ENCODE measurements at regions not wholly inside any gene's neighbourhood (a gene's known extent, or its start where the extent isn't known, plus 50 kb on each side); places are given as distances from the start of the nearest gene placed in this dataset.

- no peak overlapping the region for H3K4me3 ChIP-seq
- no peaks in the 10 kb centered on the region for H3K36me3 ChIP-seq (ENCODE audit: insufficient read depth in 1 of 2, low read depth in 1 of 2)
- no peak overlapping the region for H3K27ac ChIP-seq
- ATAC-seq (no peak), DNase-seq (no peak)
- TF ChIP-seq CTCF (IDR thresholded peaks at IDR 0.05), result no peak
- intact Hi-C loops (cut with DNase I), result no loop called here
- 63 to 71% (median 69%) methylated on average over 5 of the region's 5 CpGs for WGBS, 3 donors
- H3K27me3 ChIP-seq (ENCODE audit: insufficient read depth in 3 of 3, low read length in 2 of 3), result no peaks in the 10 kb centered on the region
- no peaks in the 10 kb centered on the region for H3K4me1 ChIP-seq
- no peaks in the 10 kb centered on the region for H3K9me3 ChIP-seq
Observed at GRCh38 chr11:29518389-29519174, 498.2 kb downstream of the KCNA4 start.

- Histone ChIP-seq H3K4me1 (no peaks in the 10 kb centered on the region), H3K27me3 (ENCODE audit: insufficient read depth in 3 of 3, low read length in 2 of 3) (no peaks in the 10 kb centered on the region), H3K27ac (no peak overlapping the region), H3K9me3 (no peaks in the 10 kb centered on the region), H3K4me3 (no peak overlapping the region), H3K36me3 (ENCODE audit: insufficient read depth in 1 of 2, low read depth in 1 of 2) (no peaks in the 10 kb centered on the region)
- no peak for TF ChIP-seq CTCF (IDR thresholded peaks at IDR 0.05)
- intact Hi-C loops (cut with DNase I), result no loop called here
- DNase-seq (no peak), ATAC-seq (no peak)
Observed at GRCh38 chr11:29511394-29511793, 505.4 kb downstream of the KCNA4 start.

- Histone ChIP-seq H3K4me1 (no peaks in the 10 kb centered on the region), H3K9me3 (no peaks in the 10 kb centered on the region), H3K4me3 (no peak overlapping the region), H3K36me3 (ENCODE audit: insufficient read depth in 1 of 2, low read depth in 1 of 2) (no peaks in the 10 kb centered on the region), H3K27me3 (ENCODE audit: insufficient read depth in 3 of 3, low read length in 2 of 3) (no peaks in the 10 kb centered on the region), H3K27ac (no peak overlapping the region)
- ATAC-seq (no peak), DNase-seq (no peak)
- intact Hi-C loops (cut with DNase I), result no loop called here
- no peak for TF ChIP-seq CTCF (IDR thresholded peaks at IDR 0.05)
Observed at GRCh38 chr11:29507376-29507775, 509.5 kb downstream of the KCNA4 start.

- WGBS, 3 donors, result 71 to 83% (median 81%) methylated on average over 3 of the region's 3 CpGs
- Histone ChIP-seq H3K27me3 (ENCODE audit: insufficient read depth in 3 of 3, low read length in 2 of 3) (no peaks in the 10 kb centered on the region), H3K27ac (no peak overlapping the region), H3K9me3 (no peaks in the 10 kb centered on the region), H3K4me3 (no peak overlapping the region), H3K36me3 (ENCODE audit: insufficient read depth in 1 of 2, low read depth in 1 of 2) (no peaks in the 10 kb centered on the region), H3K4me1 (no peaks in the 10 kb centered on the region)
- no peak for DNase-seq
- no peak for ATAC-seq
- no peak for TF ChIP-seq CTCF (IDR thresholded peaks at IDR 0.05)
- intact Hi-C loops (cut with DNase I), result no loop called here
Observed at GRCh38 chr11:29495676-29496075, 521.2 kb downstream of the KCNA4 start.

- WGBS, 3 donors, result 81 to 89% (median 89%) methylated on average over 1 of the region's 1 CpG
- Histone ChIP-seq H3K27ac (no peak overlapping the region), H3K9me3 (no peaks in the 10 kb centered on the region), H3K36me3 (ENCODE audit: insufficient read depth in 1 of 2, low read depth in 1 of 2) (no peaks in the 10 kb centered on the region), H3K4me1 (no peaks in the 10 kb centered on the region), H3K27me3 (ENCODE audit: insufficient read depth in 3 of 3, low read length in 2 of 3) (no peaks in the 10 kb centered on the region), H3K4me3 (no peak overlapping the region)
- no peak for ATAC-seq
- DNase-seq, result no peak
- no peak for TF ChIP-seq CTCF (IDR thresholded peaks at IDR 0.05)
- intact Hi-C loops (cut with DNase I), result no loop called here
Observed at GRCh38 chr11:29490938-29491337, 525.9 kb downstream of the KCNA4 start.

Data from psoas muscle (tissue), 7 donors.